ENCODE measurements at regions not wholly inside any gene's neighbourhood (a gene's known extent, or its start where the extent isn't known, plus 50 kb on each side); places are given as distances from the start of the nearest gene placed in this dataset.
A peak's percentile ranks its signal among the peaks of the same experiment; 100 is the strongest.
"Not testable (repeated sequence)": the region's sequence is repeated elsewhere in the genome, so short reads cannot be mapped to it uniquely, and the experiment has no call there.

GRCh38 chr14:105739331-105740102 is 213.1 kb downstream of the TMEM121 start:
- no peak for TF ChIP-seq CTCF (IDR thresholded peaks at IDR 0.05; ENCODE audit: insufficient read depth, low read depth, low read length, missing control alignments)
- DNase-seq (ENCODE audit: low read depth), result peak; percentile 57
- no peak overlapping the region for H3K4me3 ChIP-seq (ENCODE audit: low read depth, low read length)

- H3K4me3 ChIP-seq (ENCODE audit: low read depth, low read length), result not testable (repeated sequence)
- DNase-seq (ENCODE audit: low read depth), result peak; percentile 26
Observed at GRCh38 chr14:105740272-105740671, 213.9 kb downstream of the TMEM121 start.

GRCh38 chr14:105740961-105741360 is 214.6 kb downstream of the TMEM121 start:
- H3K4me3 ChIP-seq (ENCODE audit: low read depth, low read length); DNase-seq (ENCODE audit: low read depth): not testable (repeated sequence)

GRCh38 chr14:105741707-105742530 is 215.5 kb downstream of the TMEM121 start:
- DNase-seq (ENCODE audit: low read depth), result peak; percentile 34
- H3K4me3 ChIP-seq (ENCODE audit: low read depth, low read length), result peak overlapping the region; percentile 65

GRCh38 chr14:105742531-105742848 is 216.1 kb downstream of the TMEM121 start:
- H3K4me3 ChIP-seq (ENCODE audit: low read depth, low read length), result peak overlapping the region; percentile 65
- TF ChIP-seq CTCF (IDR thresholded peaks at IDR 0.05; ENCODE audit: insufficient read depth, low read depth, low read length, missing control alignments), result no peak
- peak; percentile 33 for DNase-seq (ENCODE audit: low read depth)

- H3K4me3 ChIP-seq (ENCODE audit: low read depth, low read length), result peak overlapping the region; percentile 65
- DNase-seq (ENCODE audit: low read depth), result peak; percentile 26
Observed at GRCh38 chr14:105742904-105743701, 216.7 kb downstream of the TMEM121 start.

- H3K4me3 ChIP-seq (ENCODE audit: low read depth, low read length), result peak overlapping the region; percentile 49
- DNase-seq (ENCODE audit: low read depth), result not testable (repeated sequence)
Observed at GRCh38 chr14:105744213-105744787, 217.9 kb downstream of the TMEM121 start.

- no peak for DNase-seq (ENCODE audit: low read depth)
- peak overlapping the region; percentile 66 for H3K4me3 ChIP-seq (ENCODE audit: low read depth, low read length)
- no peak for TF ChIP-seq CTCF (IDR thresholded peaks at IDR 0.05; ENCODE audit: insufficient read depth, low read depth, low read length, missing control alignments)
Observed at GRCh38 chr14:105745433-105746123, 219.2 kb downstream of the TMEM121 start.

GRCh38 chr14:105746124-105746514 is 219.7 kb downstream of the TMEM121 start:
- H3K4me3 ChIP-seq (ENCODE audit: low read depth, low read length), result no peak overlapping the region
- TF ChIP-seq CTCF (IDR thresholded peaks at IDR 0.05; ENCODE audit: insufficient read depth, low read depth, low read length, missing control alignments), result no peak
- DNase-seq (ENCODE audit: low read depth), result no peak

GRCh38 chr14:105746800-105747502 is 220.6 kb downstream of the TMEM121 start:
- not testable (repeated sequence) for DNase-seq (ENCODE audit: low read depth)

GRCh38 chr14:105747503-105748203 is 221.3 kb downstream of the TMEM121 start:
- not testable (repeated sequence) for H3K4me3 ChIP-seq (ENCODE audit: low read depth, low read length); DNase-seq (ENCODE audit: low read depth)

More at GRCh38 chr14:105746800-105747502, 220.6 kb downstream of the TMEM121 start:
- not testable (repeated sequence) for H3K4me3 ChIP-seq (ENCODE audit: low read depth, low read length)
